HEK293T (cell line): ENCODE measurements at regions not wholly inside any gene's neighbourhood (a gene's known extent, or its start where the extent isn't known, plus 50 kb on each side); places are given as distances from the start of the nearest gene placed in this dataset.

ENCODE experiments used
- CTCF ChIA-PET: fragments of 350-600 bp; formaldehyde crosslinking; extraction: SDS; loops from one replicate; lab custom pipeline; 2021; ENCODE audit warnings: antibody characterized with exemption, inconsistent platforms; lab: Yijun Ruan, JAX
- POLR2A ChIA-PET: fragments of 350-600 bp; formaldehyde crosslinking; extraction: SDS; loops from one replicate; lab custom pipeline; 2020; ENCODE audit warnings: antibody characterized with exemption, inconsistent platforms; lab: Yijun Ruan, JAX
- DNase-seq: peaks from one replicate; pipeline ENCODE4 v3.0.0; 2012; ENCODE audit warnings: mixed read lengths; ENCODE audit errors: extremely low spot score
- ARNT ChIP-seq: fragments of 450-650 bp; IDR thresholded peaks from 2 replicates; pipeline ENCODE4 v1.6.1; 2017; ENCODE audit warnings: mild to moderate bottlenecking
- BHLHE40 ChIP-seq: fragments of 450-650 bp; IDR thresholded peaks from 2 replicates; pipeline ENCODE4 v1.6.1; 2016; ENCODE audit warnings: mild to moderate bottlenecking, moderate library complexity, borderline replicate concordance
- CTBP1 ChIP-seq: fragments of 450-650 bp; IDR thresholded peaks from 2 replicates; pipeline ENCODE4 v1.6.1; 2016; ENCODE audit warnings: borderline replicate concordance
- ELF4 ChIP-seq: fragments of 450-650 bp; IDR thresholded peaks from 2 replicates; pipeline ENCODE4 v1.6.1; 2017; ENCODE audit warnings: antibody characterized with exemption
- FOXA1 ChIP-seq: fragments of 450-650 bp; IDR thresholded peaks from 2 replicates; pipeline ENCODE4 v1.6.1; 2016; ENCODE audit warnings: mild to moderate bottlenecking
- FOXK2 ChIP-seq: fragments of 450-650 bp; IDR thresholded peaks from 2 replicates; pipeline ENCODE4 v1.6.1; 2016; ENCODE audit warnings: mild to moderate bottlenecking
- FOXM1 ChIP-seq: fragments of 450-650 bp; IDR thresholded peaks from 2 replicates; pipeline ENCODE4 v1.6.1; 2017; ENCODE audit warnings: mild to moderate bottlenecking, borderline replicate concordance
- HDGF ChIP-seq: fragments of 450-650 bp; IDR thresholded peaks from 2 replicates; pipeline ENCODE4 v1.6.1; 2017; ENCODE audit warnings: antibody characterized with exemption, borderline replicate concordance
- L3MBTL2 ChIP-seq: fragments of 450-650 bp; conservative IDR thresholded peaks from 2 replicates; pipeline ENCODE4 v1.6.1; 2016; ENCODE audit warnings: mild to moderate bottlenecking
- LEF1 ChIP-seq: fragments of 450-650 bp; IDR thresholded peaks from 2 replicates; pipeline ENCODE4 v1.6.1; 2017; ENCODE audit warnings: mild to moderate bottlenecking, borderline replicate concordance
- NFRKB ChIP-seq: fragments of 450-650 bp; IDR thresholded peaks from 2 replicates; pipeline ENCODE4 v1.6.1; 2016; ENCODE audit warnings: mild to moderate bottlenecking, moderate library complexity
- PKNOX1 ChIP-seq: fragments of 450-650 bp; IDR thresholded peaks from 2 replicates; pipeline ENCODE4 v1.6.1; 2016
- SP1 ChIP-seq: fragments of 450-650 bp; IDR thresholded peaks from 2 replicates; pipeline ENCODE4 v1.6.1; 2017
- SUZ12 ChIP-seq: fragments of 450-650 bp; IDR thresholded peaks from 2 replicates; pipeline ENCODE4 v1.6.1; 2016; ENCODE audit warnings: mild to moderate bottlenecking
- TARDBP ChIP-seq: fragments of 450-650 bp; IDR thresholded peaks from 2 replicates; pipeline ENCODE4 v1.6.1; 2016
- ZNF384 ChIP-seq: fragments of 450-650 bp; IDR thresholded peaks from 2 replicates; pipeline ENCODE4 v1.6.1; 2016

GRCh38 chr9:129472651-129473102, 148.2 kb downstream of the C9orf50 start:
- ChIA-PET CTCF (no interaction called here), POLR2A (no interaction called here)
- TF ChIP-seq CTBP1 (no peak), PKNOX1 (no peak), BHLHE40 (no peak)
- DNase-seq, result no peak

GRCh38 chr9:129471201-129472019, 149.5 kb downstream of the C9orf50 start:
- TF ChIP-seq L3MBTL2, result no peak
- TF ChIP-seq SP1, result no peak
- TF ChIP-seq CTBP1, result no peak
- no peak for TF ChIP-seq TARDBP
- no peak for TF ChIP-seq FOXK2
- TF ChIP-seq NFRKB, result no peak
- TF ChIP-seq ZNF384, result no peak
- TF ChIP-seq FOXM1, result no peak
- TF ChIP-seq HDGF, result no peak
- no peak for TF ChIP-seq PKNOX1
- TF ChIP-seq LEF1, result no peak
- no peak for TF ChIP-seq FOXA1
- TF ChIP-seq ARNT, result no peak
- TF ChIP-seq ELF4, result no peak
- DNase-seq, result no peak
- ChIA-PET POLR2A (no interaction called here), CTCF (interaction anchor here (0.6 kb wide), 1 partner anchor 23 kb away, joined by 3 read pairs; no protein-coding TSS in a partner anchor)

GRCh38 chr9:129469988-129470316, 150.9 kb downstream of the C9orf50 start:
- POLR2A ChIA-PET, result no interaction called here

GRCh38 chr9:129469188-129469987, 151.5 kb downstream of the C9orf50 start:
- TF ChIP-seq TARDBP (no peak), BHLHE40 (no peak), FOXM1 (no peak), ZNF384 (no peak), CTBP1 (no peak), HDGF (no peak), NFRKB (no peak), PKNOX1 (no peak), LEF1 (no peak), FOXK2 (no peak), ELF4 (no peak), FOXA1 (no peak), SP1 (no peak), L3MBTL2 (no peak), ARNT (no peak), SUZ12 (no peak)
- DNase-seq, result no peak
- ChIA-PET POLR2A (interaction anchor here (1.0 kb wide), 1 partner anchor 9 kb away, joined by 5 read pairs; no protein-coding TSS in a partner anchor), CTCF (no interaction called here)

More at GRCh38 chr9:129469988-129470316, 150.9 kb downstream of the C9orf50 start:
- TF ChIP-seq ZNF384 (no peak), FOXK2 (no peak), TARDBP (no peak)
- CTCF ChIA-PET, result no interaction called here
- DNase-seq, result no peak

- CTCF ChIA-PET, result no interaction called here
- DNase-seq, result no peak
- POLR2A ChIA-PET, result interaction anchor here (0.6 to 1.4 kb wide), 2 partner anchors 21 to 336 kb away, joined by 3 read pairs; no protein-coding TSS in a partner anchor
- TF ChIP-seq L3MBTL2 (no peak), LEF1 (no peak), CTBP1 (no peak), TARDBP (no peak), FOXA1 (no peak), ARNT (no peak), HDGF (no peak), FOXK2 (no peak), SP1 (no peak), PKNOX1 (no peak), NFRKB (no peak), FOXM1 (no peak), BHLHE40 (no peak), ZNF384 (no peak), ELF4 (no peak)
These were observed 152.9 kb downstream of the C9orf50 start for GRCh38 chr9:129467739-129468666.
